ENCODE measurements at regions not wholly inside any gene's neighbourhood (a gene's known extent, or its start where the extent isn't known, plus 50 kb on each side); places are given as distances from the start of the nearest gene placed in this dataset.

GRCh38 chr14:80428171-80428570 is 216.9 kb upstream of the DIO2 start:
- TF ChIP-seq CTCF (IDR thresholded peaks at IDR 0.05; ENCODE audit: low read length) (no peak), EZH2 (optimal IDR thresholded peaks at IDR 0.05; ENCODE audit: low read depth, low read length) (no peak), EZH2phosphoT487 (IDR thresholded peaks at IDR 0.05; ENCODE audit: low read length) (no peak)
